GM23338 (cell line): ENCODE measurements at regions not wholly inside any gene's neighbourhood (a gene's known extent, or its start where the extent isn't known, plus 50 kb on each side); places are given as distances from the start of the nearest gene placed in this dataset.

Experiments used
- CREB1 ChIP-seq: fragments of 250-450 bp; sonication (Bioruptor Pico); IDR thresholded peaks from 2 replicates; pipeline ENCODE4 v1.5.0; 2020; ENCODE audit warnings: low read depth, mild to moderate bottlenecking, moderate library complexity
- CTCF ChIP-seq, 2 experiments: fragments of 200-600 bp in 1 of 2; sonication (generic) in 1 of 2; conservative IDR thresholded peaks; 2 replicates each; pipeline versions ENCODE4 v1.5.1 to v1.6.1; 2016 to 2017; ENCODE audit warnings: antibody characterized with exemption in 2 of 2, low read depth in 2 of 2, mild to moderate bottlenecking in 2 of 2, moderate library complexity in 1 of 2
- ETS1 ChIP-seq: IDR thresholded peaks from 2 replicates; pipeline ENCODE4 v1.6.1; 2016; ENCODE audit warnings: antibody characterized with exemption
- EZH2 ChIP-seq: fragments of 200-600 bp; sonication (generic); IDR thresholded peaks from one replicate; pipeline ENCODE4 v1.8.0; 2017; ENCODE audit warnings: antibody characterized with exemption, mild to moderate bottlenecking, low read depth; ENCODE audit not compliant: unreplicated experiment
- EZH2phosphoT487 ChIP-seq: fragments of 200-600 bp; sonication (generic); IDR thresholded peaks from one replicate; pipeline ENCODE4 v1.8.1; 2018; ENCODE audit warnings: antibody characterized with exemption; ENCODE audit not compliant: unreplicated experiment
- JUNB ChIP-seq: IDR thresholded peaks from one replicate; pipeline ENCODE4 v1.6.1; 2016; ENCODE audit warnings: antibody characterized with exemption; ENCODE audit not compliant: unreplicated experiment
- NANOG ChIP-seq: IDR thresholded peaks from 2 replicates; pipeline ENCODE4 v1.6.1; 2016; ENCODE audit warnings: antibody characterized with exemption, borderline replicate concordance
- POLR2AphosphoS5 ChIP-seq: IDR thresholded peaks from 2 replicates; pipeline ENCODE4 v1.6.1; 2016; ENCODE audit warnings: antibody characterized with exemption, low read depth
- REST ChIP-seq: IDR thresholded peaks from one replicate; pipeline ENCODE4 v1.6.1; 2018; ENCODE audit warnings: antibody characterized with exemption; ENCODE audit not compliant: unreplicated experiment
- ZNF114 ChIP-seq: fragments of 250-450 bp; sonication (Bioruptor Pico); IDR thresholded peaks from 2 replicates; pipeline ENCODE4 v1.5.0; 2020; ENCODE audit warnings: mild to moderate bottlenecking, moderate library complexity
- ZNF331 ChIP-seq: fragments of 250-450 bp; sonication (Bioruptor Pico); IDR thresholded peaks from 2 replicates; pipeline ENCODE4 v1.5.0; 2020; ENCODE audit warnings: low read depth, mild to moderate bottlenecking, moderate library complexity
- ZNF462 ChIP-seq: fragments of 250-450 bp; sonication (Bioruptor Pico); IDR thresholded peaks from 2 replicates; pipeline ENCODE4 v1.5.0; 2020; ENCODE audit warnings: mild to moderate bottlenecking, moderate library complexity

GRCh38 chr13:52929846-52930245, 81.4 kb upstream of the PCDH8 start:
- TF ChIP-seq REST = no peak
- TF ChIP-seq CTCF (conservative IDR thresholded peaks at IDR 0.05; ENCODE audit: low read depth in 2 of 2) = no peak
- TF ChIP-seq EZH2 = no peak
- TF ChIP-seq JUNB = no peak
- TF ChIP-seq ZNF331 (CRISPR knock-in tag) = no peak
- TF ChIP-seq POLR2AphosphoS5 = no peak
- TF ChIP-seq EZH2phosphoT487 = no peak
- TF ChIP-seq CREB1 (CRISPR knock-in tag) = no peak
- TF ChIP-seq ZNF114 = no peak
- no peak for TF ChIP-seq ETS1
- TF ChIP-seq ZNF462 (CRISPR knock-in tag) = no peak
- no peak for TF ChIP-seq NANOG
